ENCODE measurements at regions not wholly inside any gene's neighbourhood (a gene's known extent, or its start where the extent isn't known, plus 50 kb on each side); places are given as distances from the start of the nearest gene placed in this dataset.

DNA sequence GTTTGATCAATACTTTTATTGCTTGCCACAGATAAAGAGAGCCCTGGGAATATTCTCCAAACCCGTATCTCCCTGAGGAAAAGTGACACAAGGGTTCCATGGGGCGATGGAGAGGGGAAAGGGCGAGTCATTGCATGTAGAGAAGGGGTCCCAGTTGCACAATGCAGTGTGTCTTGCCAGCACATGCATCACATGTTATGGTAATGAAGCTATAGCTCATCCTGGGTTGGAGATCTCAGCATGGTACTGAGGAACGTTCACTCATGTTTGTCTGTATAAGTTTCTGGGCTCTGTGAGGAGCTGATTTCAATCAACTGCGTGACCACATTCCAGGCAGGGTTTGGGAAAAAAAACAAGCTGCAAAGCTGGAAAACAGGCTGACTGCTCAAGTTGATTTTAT lies 220.7 kb upstream of the MC4R start:
- no peaks in the 10 kb centered on the region for H3K79me2 ChIP-seq (ENCODE audit: control insufficient read depth, insufficient read depth, low read length)
- ATAC-seq, result no peak
- intact Hi-C loops (cut with micrococcal nuclease), result no loop called here
- no peaks in the 10 kb centered on the region for H3K9me1 ChIP-seq (ENCODE audit: control insufficient read depth, insufficient read depth, low read length)
- no peak overlapping the region for H3K4me3 ChIP-seq
- ChIA-PET POLR2A (no interaction called here), CTCF (ENCODE audit: low intra/inter-chr PET ratio) (no interaction called here)
- no peaks in the 10 kb centered on the region for H3K36me3 ChIP-seq (ENCODE audit: control insufficient read depth, insufficient read depth, low read length)
- no TSS peak for BruUV-seq (replicated peaks)
- no peak for TF ChIP-seq ZNF707 (CRISPR knock-in tag; conservative IDR thresholded peaks at IDR 0.05)
- TF ChIP-seq, protein P1, sequence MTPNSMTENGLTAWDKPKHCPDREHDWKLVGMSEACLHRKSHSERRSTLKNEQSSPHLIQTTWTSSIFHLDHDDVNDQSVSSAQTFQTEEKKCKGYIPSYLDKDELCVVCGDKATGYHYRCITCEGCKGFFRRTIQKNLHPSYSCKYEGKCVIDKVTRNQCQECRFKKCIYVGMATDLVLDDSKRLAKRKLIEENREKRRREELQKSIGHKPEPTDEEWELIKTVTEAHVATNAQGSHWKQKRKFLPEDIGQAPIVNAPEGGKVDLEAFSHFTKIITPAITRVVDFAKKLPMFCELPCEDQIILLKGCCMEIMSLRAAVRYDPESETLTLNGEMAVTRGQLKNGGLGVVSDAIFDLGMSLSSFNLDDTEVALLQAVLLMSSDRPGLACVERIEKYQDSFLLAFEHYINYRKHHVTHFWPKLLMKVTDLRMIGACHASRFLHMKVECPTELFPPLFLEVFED (CRISPR knock-in tag; conservative IDR thresholded peaks at IDR 0.05), result no peak
- TF ChIP-seq ZNF57 (CRISPR knock-in tag; IDR thresholded peaks at IDR 0.05), result no peak
- TF ChIP-seq, protein P2, sequence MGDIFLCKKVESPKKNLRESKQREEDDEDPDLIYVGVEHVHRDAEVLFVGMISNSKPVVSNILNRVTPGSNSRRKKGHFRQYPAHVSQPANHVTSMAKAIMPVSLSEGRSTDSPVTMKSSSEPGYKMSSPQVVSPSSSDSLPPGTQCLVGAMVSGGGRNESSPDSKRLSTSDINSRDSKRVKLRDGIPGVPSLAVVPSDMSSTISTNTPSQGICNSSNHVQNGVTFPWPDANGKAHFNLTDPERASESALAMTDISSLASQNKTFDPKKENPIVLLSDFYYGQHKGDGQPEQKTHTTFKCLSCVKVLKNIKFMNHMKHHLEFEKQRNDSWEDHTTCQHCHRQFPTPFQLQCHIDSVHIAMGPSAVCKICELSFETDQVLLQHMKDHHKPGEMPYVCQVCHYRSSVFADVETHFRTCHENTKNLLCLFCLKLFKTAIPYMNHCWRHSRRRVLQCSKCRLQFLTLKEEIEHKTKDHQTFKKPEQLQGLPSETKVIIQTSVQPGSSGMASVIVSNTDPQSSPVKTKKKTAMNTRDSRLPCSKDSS (IDR thresholded peaks at IDR 0.05; ENCODE audit: low read depth, partially characterized antibody), result no peak
- no peak for TF ChIP-seq MCM3 (IDR thresholded peaks at IDR 0.05)
- no peak for TF ChIP-seq HMG20B (CRISPR knock-in tag; IDR thresholded peaks at IDR 0.05)
- no peak for TF ChIP-seq TAF9B (IDR thresholded peaks at IDR 0.05; ENCODE audit: partially characterized antibody)
- no peak overlapping the region for H2AFZ ChIP-seq (ENCODE audit: low read depth, low read length)
- FAIRE-seq, result no peak
- no peak overlapping the region for H3K4me2 ChIP-seq (ENCODE audit: insufficient read depth, low read length)
- DNase-seq (ENCODE audit: extremely low read depth in 1 of 4, low spot score in 3 of 4), result no peak
- no peaks in the 10 kb centered on the region for H4K20me1 ChIP-seq (replicated peaks; ENCODE audit: control insufficient read depth, insufficient read depth, low read length)
- in situ Hi-C loops (cut with MboI), result no loop called here
- whole genome bisulfite sequencing (ENCODE audit: insufficient coverage, low coverage, missing lambda C conversion rate), result 1% methylated on average over 5 of the region's 5 CpGs
- no peaks in the 10 kb centered on the region for H3K4me1 ChIP-seq (replicated peaks in 1 of 2; ENCODE audit: control insufficient read depth in 2 of 2, insufficient read depth in 2 of 2, low read length in 2 of 2)
- no peak overlapping the region for H3K9ac ChIP-seq (ENCODE audit: insufficient read depth in 1 of 2, low read depth in 2 of 2, low read length in 2 of 2)
- H3K27ac ChIP-seq (ENCODE audit: extremely low read depth, low read depth, low read length), result no peak overlapping the region
- H3K9me3 ChIP-seq (replicated peaks; ENCODE audit: control insufficient read depth, insufficient read depth, low read depth, low read length), result no peaks in the 10 kb centered on the region
- H3K27me3 ChIP-seq (ENCODE audit: control insufficient read depth in 2 of 2, insufficient read depth in 2 of 2, low read length in 2 of 2), result no peaks in the 10 kb centered on the region
